B cell (primary cell): ENCODE measurements at regions not wholly inside any gene's neighbourhood (a gene's known extent, or its start where the extent isn't known, plus 50 kb on each side); places are given as distances from the start of the nearest gene placed in this dataset.
"Not testable (repeated sequence)": the region's sequence is repeated elsewhere in the genome, so short reads cannot be mapped to it uniquely, and the experiment has no call there.

ENCODE experiments used
- ATAC-seq: fragments of 200-7000 bp; cut with Tn5 transposase; one replicate; pipeline ENCODE4 v1.10.0; 2021; ENCODE audit warnings: low read depth, mild to moderate bottlenecking, moderate number of reproducible peaks, moderate library complexity
- CTCF ChIA-PET: fragments of 350-600 bp; sonication (Branson Sonifier 250); formaldehyde crosslinking; loops from one replicate; lab custom pipeline; 2021; ENCODE audit warnings: antibody characterized with exemption, inconsistent platforms; lab: Charles Lee
- POLR2A ChIA-PET: fragments of 350-600 bp; sonication (Branson Sonifier 250); formaldehyde crosslinking; loops from one replicate; lab custom pipeline; 2021; ENCODE audit warnings: antibody characterized with exemption; lab: Charles Lee
- DNase-seq: peaks from one replicate; pipeline ENCODE4 v3.0.0; 2013
- H2AFZ ChIP-seq: 2 replicates; pipeline ENCODE4 v1.6.1; 2012; ENCODE audit warnings: mild to moderate bottlenecking, low read depth, low read length; ENCODE audit not compliant: insufficient read depth, poor library complexity, severe bottlenecking
- H3K27ac ChIP-seq, 2 donors: 1 replicate in 1 of 2; 2 replicates in 1 of 2; pipeline ENCODE4 v1.5.1; 2012 to 2013; ENCODE audit warnings: low read length in 2 of 2, mild to moderate bottlenecking in 2 of 2, moderate library complexity in 1 of 2
- H3K27me3 ChIP-seq, 4 experiments: fragments of 200-600 bp in 1 of 4; sonication (generic) in 1 of 4; replicated peaks in 1 of 4; 1 replicate in 2 of 4; 2 replicates in 2 of 4; pipeline versions ENCODE4 v1.6.1 to v1.7.0; 2013 to 2016; ENCODE audit warnings: low read length in 3 of 4, mild to moderate bottlenecking in 2 of 4, mixed read lengths in 1 of 4, moderate library complexity in 1 of 4; ENCODE audit not compliant: insufficient read depth in 4 of 4, control insufficient read depth in 3 of 4; ENCODE audit errors: control extremely low read depth in 1 of 4
- H3K36me3 ChIP-seq, 2 experiments: replicated peaks in 1 of 2; 1 replicate in 1 of 2; 2 replicates in 1 of 2; pipeline versions ENCODE4 v1.6.1 to v1.7.1; 2013; ENCODE audit warnings: low read length in 1 of 2; ENCODE audit not compliant: insufficient read depth in 2 of 2, control insufficient read depth in 1 of 2; ENCODE audit errors: control extremely low read depth in 1 of 2, extremely low read depth in 1 of 2
- H3K4me1 ChIP-seq, 2 donors: fragments of 200-600 bp in 1 of 2; sonication (generic) in 1 of 2; 1 replicate in 1 of 2; 2 replicates in 1 of 2; pipeline versions ENCODE4 v1.5.1 to v1.6.1; 2013 to 2017; ENCODE audit warnings: low read length in 2 of 2; ENCODE audit not compliant: control insufficient read depth in 2 of 2, insufficient read depth in 2 of 2
- H3K4me2 ChIP-seq: replicated peaks from 2 replicates; pipeline ENCODE3; 2012; ENCODE audit warnings: mild to moderate bottlenecking, low read depth, low read length; ENCODE audit not compliant: poor library complexity, severe bottlenecking
- H3K4me3 ChIP-seq, 5 experiments: fragments of 200-600 bp in 1 of 5; sonication (generic) in 1 of 5; 1 replicate in 3 of 5; 2 replicates in 2 of 5; pipeline versions ENCODE4 v1.5.1 to v1.7.0; 2011 to 2016; ENCODE audit warnings: low read length in 4 of 5, mild to moderate bottlenecking in 4 of 5, low read depth in 2 of 5, control low read depth in 1 of 5, moderate library complexity in 1 of 5; ENCODE audit not compliant: insufficient read depth in 1 of 5; ENCODE audit errors: control extremely low read depth in 1 of 5, extremely low read depth in 1 of 5
- H3K79me2 ChIP-seq: fragments of 200-600 bp; sonication (generic); one replicate; pipeline ENCODE4 v1.6.0; 2016; ENCODE audit warnings: low read length; ENCODE audit not compliant: control insufficient read depth, insufficient read depth
- H3K9ac ChIP-seq: fragments of 200-600 bp; sonication (generic); 2 replicates; pipeline ENCODE4 v1.6.1; 2017; ENCODE audit warnings: mild to moderate bottlenecking, low read length, moderate library complexity
- H3K9me3 ChIP-seq, 3 donors: one replicate each; pipeline versions ENCODE4 v1.6.1 to v1.7.1; 2013; ENCODE audit warnings: low read length in 2 of 3; ENCODE audit not compliant: control insufficient read depth in 2 of 3, insufficient read depth in 1 of 3; ENCODE audit errors: control extremely low read depth in 1 of 3
- H4K20me1 ChIP-seq: 2 replicates; pipeline ENCODE4 v1.6.0; 2012; ENCODE audit warnings: mild to moderate bottlenecking, low read length; ENCODE audit not compliant: insufficient read depth, control insufficient read depth, poor library complexity, severe bottlenecking
- H3K27ac Mint-ChIP-seq: one replicate; pipeline ENCODE4 v1.8.0; 2021; ENCODE audit warnings: mixed read lengths
- H3K27me3 Mint-ChIP-seq: one replicate; pipeline ENCODE4 v1.8.0; 2021; ENCODE audit warnings: mixed read lengths
- H3K4me1 Mint-ChIP-seq: one replicate; pipeline ENCODE4 v1.8.0; 2021; ENCODE audit warnings: mixed read lengths
- H3K4me3 Mint-ChIP-seq: one replicate; pipeline ENCODE4 v1.8.0; 2021; ENCODE audit warnings: mixed read lengths
- H3K9me3 Mint-ChIP-seq: one replicate; pipeline ENCODE4 v1.8.0; 2022; ENCODE audit warnings: mixed read lengths; ENCODE audit not compliant: insufficient read depth
- CTCF ChIP-seq: fragments of 200-600 bp; IDR thresholded peaks from one replicate; pipeline ENCODE4 v1.8.0; 2022; ENCODE audit warnings: antibody characterized with exemption, mild to moderate bottlenecking
- EZH2 ChIP-seq: IDR thresholded peaks from 2 replicates; pipeline ENCODE4 v1.6.1; 2012; ENCODE audit warnings: borderline replicate concordance, low read depth, mild to moderate bottlenecking, moderate library complexity, low read length; ENCODE audit not compliant: insufficient read depth, poor library complexity, severe bottlenecking
- WGBS: methylation state at CpG from one replicate; pipeline ENCODE4 v1.1.5; 2013; ENCODE audit warnings: missing lambda C conversion rate; ENCODE audit not compliant: insufficient coverage; 5-methylcytosine and 5-hydroxymethylcytosine counted together
- intact Hi-C: fragments of 100-400 bp; cut with micrococcal nuclease; formaldehyde crosslinking; loops from one replicate; pipeline ENCODE4 v1.10.0; 2022

GRCh38 chr5:89662499-89662898 lies 747.1 kb downstream of the CETN3 start:
- no peaks in the 10 kb centered on the region for H3K79me2 ChIP-seq
- H4K20me1 ChIP-seq: no peaks in the 10 kb centered on the region
- no peak overlapping the region for H3K4me2 ChIP-seq
- peaks cover 0 to 2% of the 10 kb centered on the region in 2 donors for H3K4me1 ChIP-seq
- H3K9ac ChIP-seq: no peak overlapping the region
- no peaks in the 10 kb centered on the region for H3K27me3 ChIP-seq
- no peak overlapping the region for H3K27ac ChIP-seq
- no peak for DNase-seq
- CTCF ChIA-PET: no interaction called here
- POLR2A ChIA-PET: no interaction called here
- Mint-ChIP-seq H3K4me3 (no peak overlapping the region), H3K27ac (no peak overlapping the region), H3K4me1 (peaks cover 3% of the 10 kb centered on the region), H3K27me3 (no peaks in the 10 kb centered on the region), H3K9me3 (peaks cover 11% of the 10 kb centered on the region)
- H3K4me3 ChIP-seq: no peak overlapping the region
- no peak overlapping the region for H2AFZ ChIP-seq
- no peaks in the 10 kb centered on the region for H3K36me3 ChIP-seq
- TF ChIP-seq EZH2 (no peak), CTCF (no peak)
- ATAC-seq: no peak
- intact Hi-C loops: no loop called here
- H3K9me3 ChIP-seq: peaks cover 1 to 10% (median 8%) of the 10 kb centered on the region in 3 donors
- no CpG with 5 or more reads among the region's 4 CpGs for WGBS

GRCh38 chr5:89638871-89639270 lies 755.9 kb upstream of the MEF2C start:
- no peak for ATAC-seq
- DNase-seq: no peak
- H3K36me3 ChIP-seq: no peaks in the 10 kb centered on the region
- POLR2A ChIA-PET: no interaction called here
- H3K4me1 ChIP-seq: peaks cover 0 to 5% of the 10 kb centered on the region in 2 donors
- no peak overlapping the region for H3K9ac ChIP-seq
- no peaks in the 10 kb centered on the region for H4K20me1 ChIP-seq
- intact Hi-C loops: no loop called here
- no peak overlapping the region for H3K4me2 ChIP-seq
- peaks cover 0 to 27% (median 1%) of the 10 kb centered on the region in 3 donors for H3K9me3 ChIP-seq
- H3K27ac Mint-ChIP-seq: no peak overlapping the region
- no peak overlapping the region for H3K4me3 Mint-ChIP-seq
- no peak overlapping the region for H3K27ac ChIP-seq
- H3K27me3 Mint-ChIP-seq: peaks cover 3% of the 10 kb centered on the region
- no peaks in the 10 kb centered on the region for H3K27me3 ChIP-seq
- 94% methylated on average over 5 of the region's 5 CpGs for WGBS
- H3K4me1 Mint-ChIP-seq: peaks cover 7% of the 10 kb centered on the region
- H3K79me2 ChIP-seq: no peaks in the 10 kb centered on the region
- H3K4me3 ChIP-seq: no peak overlapping the region
- H3K9me3 Mint-ChIP-seq: peaks cover 11% of the 10 kb centered on the region
- CTCF ChIA-PET: no interaction called here
- TF ChIP-seq CTCF: no peak
- no peak for TF ChIP-seq EZH2
- H2AFZ ChIP-seq: no peak overlapping the region

GRCh38 chr5:89634176-89634575 lies 751.2 kb upstream of the MEF2C start:
- intact Hi-C loops, ATAC-seq, DNase-seq, H3K27me3 Mint-ChIP-seq, H3K9ac ChIP-seq, H3K27ac Mint-ChIP-seq, H3K4me1 Mint-ChIP-seq, H3K9me3 Mint-ChIP-seq, H3K4me3 ChIP-seq, H3K4me1 ChIP-seq, H3K79me2 ChIP-seq, H3K36me3 ChIP-seq, H3K27me3 ChIP-seq, H4K20me1 ChIP-seq, H2AFZ ChIP-seq, H3K4me2 ChIP-seq, H3K27ac ChIP-seq, CTCF ChIA-PET, H3K4me3 Mint-ChIP-seq: not testable (repeated sequence)
- WGBS: 100% methylated on average over 1 of the region's 3 CpGs
- peaks cover 0 to 15% (median 1%) of the 10 kb centered on the region in 3 donors for H3K9me3 ChIP-seq
- POLR2A ChIA-PET: interaction anchor here (0.6 kb wide), 1 partner anchor 905 kb away, joined by 3 read pairs; no protein-coding TSS in a partner anchor
